ENCODE measurements at regions not wholly inside any gene's neighbourhood (a gene's known extent, or its start where the extent isn't known, plus 50 kb on each side); places are given as distances from the start of the nearest gene placed in this dataset.

GRCh38 chr9:106615118-106615889, 247.7 kb upstream of the ZNF462 start:
- WGBS, 2 donors (ENCODE audit: low coverage in 1 of 2), result 89 to 93% methylated on average over 4 to 7 of the region's 7 CpGs
- no peak for TF ChIP-seq POLR2AphosphoS5 (IDR thresholded peaks at IDR 0.05)
- TF ChIP-seq EP300 (IDR thresholded peaks at IDR 0.05; ENCODE audit: low read depth), result no peak
- H3K27ac ChIP-seq, result no peak overlapping the region

DNA sequence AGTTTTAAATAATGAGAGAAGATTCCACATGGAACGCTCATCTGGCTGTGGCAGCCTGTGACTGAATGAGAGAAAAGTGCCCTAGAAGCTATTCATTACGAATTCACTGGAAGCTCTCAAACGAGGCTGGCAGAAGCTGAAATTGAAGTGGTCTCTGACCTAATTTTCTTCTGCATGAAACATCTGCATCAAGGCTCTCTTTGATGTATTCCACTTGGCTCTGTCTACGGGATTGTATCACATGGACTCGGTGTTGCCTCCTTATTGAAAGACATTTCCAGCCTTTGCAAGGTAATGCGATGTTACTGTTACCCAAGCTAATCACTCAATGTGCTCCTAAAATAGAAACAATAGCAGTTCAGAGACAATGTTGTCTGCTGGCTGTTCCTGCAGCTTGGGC, 246.9 kb upstream of the ZNF462 start:
- no peak for DNase-seq
- TF ChIP-seq POLR2AphosphoS5 (IDR thresholded peaks at IDR 0.05) (no peak), EP300 (IDR thresholded peaks at IDR 0.05; ENCODE audit: low read depth) (no peak), POLR2A (IDR thresholded peaks at IDR 0.05) (no peak), CTCF (IDR thresholded peaks at IDR 0.05) (no peak)
- no peaks in the 10 kb centered on the region for H3K36me3 ChIP-seq
- in situ Hi-C loops (cut with MboI; ENCODE audit: low pct_ligation_motif_present in 1 of 4, low pct_unique_long_range_greater_than_20kb in 1 of 4, low sequenced_read_pairs in 3 of 4), result no loop called here
- WGBS, 2 donors (ENCODE audit: low coverage in 1 of 2), result 47 to 72% methylated on average over 3 to 6 of the region's 6 CpGs
- no peak overlapping the region for H3K27ac ChIP-seq
- intact Hi-C loops (cut with DNase I; ENCODE audit: low total_unique reads), result no loop called here
- H3K4me1 ChIP-seq, result peaks cover 2 to 11% (median 4%) of the 10 kb centered on the region in 4 donors
- H3K27me3 ChIP-seq, result no peaks in the 10 kb centered on the region
- no peak overlapping the region for H3K4me3 ChIP-seq
- H3K9me3 ChIP-seq, result no peaks in the 10 kb centered on the region

More at GRCh38 chr9:106615118-106615889, 247.7 kb upstream of the ZNF462 start:
- Histone ChIP-seq H3K27me3 (no peaks in the 10 kb centered on the region), H3K4me3 (no peak overlapping the region), H3K9me3 (no peaks in the 10 kb centered on the region), H3K36me3 (no peaks in the 10 kb centered on the region), H3K4me1 (peaks cover 2 to 11% (median 4%) of the 10 kb centered on the region in 4 donors)
- in situ Hi-C loops (cut with MboI; ENCODE audit: low pct_ligation_motif_present in 1 of 4, low pct_unique_long_range_greater_than_20kb in 1 of 4, low sequenced_read_pairs in 3 of 4) (no loop called here), intact Hi-C loops (cut with DNase I; ENCODE audit: low total_unique reads) (no loop called here)
- DNase-seq, result no peak

DNA sequence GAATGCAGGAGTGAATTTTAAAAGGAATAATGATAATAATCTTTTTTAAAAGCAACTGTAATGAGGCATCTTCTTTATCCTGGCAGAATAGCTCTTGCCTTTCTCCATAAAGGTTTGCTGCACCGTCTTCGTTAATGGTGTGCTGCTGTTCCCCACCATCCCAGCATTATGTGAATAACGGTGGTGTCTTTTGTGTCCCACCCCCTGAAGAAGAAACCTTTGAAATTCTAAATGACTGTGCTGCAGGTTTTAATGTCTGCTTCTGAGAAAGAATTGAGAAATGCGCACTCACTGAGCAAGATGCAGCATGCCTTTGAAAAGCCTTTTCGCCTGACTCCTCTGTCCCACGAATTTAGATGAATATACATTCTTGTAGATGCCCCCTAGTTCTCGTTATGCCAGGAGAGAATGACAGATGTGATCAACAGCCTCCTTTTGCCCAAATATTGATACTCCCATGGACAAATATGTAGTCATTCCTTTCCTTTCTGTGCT, 246.1 kb upstream of the ZNF462 start:
- H3K4me1 ChIP-seq, result peaks cover 2 to 11% (median 4%) of the 10 kb centered on the region in 4 donors
- in situ Hi-C loops (cut with MboI; ENCODE audit: low pct_ligation_motif_present in 1 of 4, low pct_unique_long_range_greater_than_20kb in 1 of 4, low sequenced_read_pairs in 3 of 4), result no loop called here
- H3K27me3 ChIP-seq, result no peaks in the 10 kb centered on the region
- H3K4me3 ChIP-seq, result no peak overlapping the region
- no peak overlapping the region for H3K27ac ChIP-seq
- H3K9me3 ChIP-seq, result no peaks in the 10 kb centered on the region
- DNase-seq, result no peak
- intact Hi-C loops (cut with DNase I; ENCODE audit: low total_unique reads), result no loop called here
- no peak for TF ChIP-seq POLR2AphosphoS5 (IDR thresholded peaks at IDR 0.05)
- TF ChIP-seq EP300 (IDR thresholded peaks at IDR 0.05; ENCODE audit: low read depth), result no peak
- TF ChIP-seq POLR2A (IDR thresholded peaks at IDR 0.05), result no peak
- TF ChIP-seq CTCF (IDR thresholded peaks at IDR 0.05), result no peak
- no peaks in the 10 kb centered on the region for H3K36me3 ChIP-seq
- WGBS, 2 donors (ENCODE audit: low coverage in 1 of 2), result 81 to 94% methylated on average over 6 to 7 of the region's 7 CpGs

- no peak overlapping the region for H3K4me3 ChIP-seq
- H3K36me3 ChIP-seq, result no peaks in the 10 kb centered on the region
- no peaks in the 10 kb centered on the region for H3K27me3 ChIP-seq
- no peak for DNase-seq
- intact Hi-C loops (cut with DNase I; ENCODE audit: low total_unique reads) (no loop called here), in situ Hi-C loops (cut with MboI; ENCODE audit: low pct_ligation_motif_present in 1 of 4, low pct_unique_long_range_greater_than_20kb in 1 of 4, low sequenced_read_pairs in 3 of 4) (no loop called here)
- no peaks in the 10 kb centered on the region for H3K4me1 ChIP-seq
- TF ChIP-seq POLR2AphosphoS5 (IDR thresholded peaks at IDR 0.05) (no peak), EP300 (IDR thresholded peaks at IDR 0.05; ENCODE audit: low read depth) (no peak), POLR2A (IDR thresholded peaks at IDR 0.05) (no peak), CTCF (IDR thresholded peaks at IDR 0.05) (no peak)
- WGBS, 2 donors (ENCODE audit: low coverage in 1 of 2), result 50 to 68% methylated on average over 1 of the region's 1 CpG
- H3K27ac ChIP-seq, result no peak overlapping the region
- no peaks in the 10 kb centered on the region for H3K9me3 ChIP-seq
Observed at GRCh38 chr9:106619211-106619610, 243.8 kb upstream of the ZNF462 start.
